Muscle layer of duodenum (tissue), 2 donors: ENCODE measurements at regions not wholly inside any gene's neighbourhood (a gene's known extent, or its start where the extent isn't known, plus 50 kb on each side); places are given as distances from the start of the nearest gene placed in this dataset.
"Not testable (repeated sequence)": the region's sequence is repeated elsewhere in the genome, so short reads cannot be mapped to it uniquely, and the experiment has no call there.

Source experiments
- H3K27ac ChIP-seq: one replicate; pipeline ENCODE4 v1.7.0; 2013; ENCODE audit warnings: mild to moderate bottlenecking, low read length
- H3K27me3 ChIP-seq: one replicate; pipeline ENCODE4 v1.7.0; 2013; ENCODE audit warnings: low read depth, mild to moderate bottlenecking, control low read depth, low read length
- H3K36me3 ChIP-seq, 2 donors: one replicate each; pipeline ENCODE4 v1.7.0; 2013; ENCODE audit warnings: low read length in 2 of 2, control low read depth in 1 of 2, mild to moderate bottlenecking in 1 of 2; ENCODE audit not compliant: insufficient read depth in 2 of 2, control insufficient read depth in 1 of 2
- H3K4me1 ChIP-seq, 2 donors: one replicate each; pipeline ENCODE4 v1.7.0; 2013; ENCODE audit warnings: low read length in 2 of 2, mild to moderate bottlenecking in 2 of 2, control low read depth in 1 of 2, moderate library complexity in 1 of 2; ENCODE audit not compliant: insufficient read depth in 2 of 2, control insufficient read depth in 1 of 2
- H3K4me3 ChIP-seq, 2 donors: one replicate each; pipeline ENCODE4 v1.7.0; 2013; ENCODE audit warnings: low read length in 2 of 2, low read depth in 1 of 2, mild to moderate bottlenecking in 1 of 2
- H3K9me3 ChIP-seq, 2 donors: one replicate each; pipeline ENCODE4 v1.7.0; 2013; ENCODE audit warnings: low read length in 2 of 2, control low read depth in 1 of 2, mild to moderate bottlenecking in 1 of 2; ENCODE audit not compliant: control insufficient read depth in 1 of 2
- donor health status: healthy.

- H3K36me3 ChIP-seq: no peaks in the 10 kb centered on the region
- no peaks in the 10 kb centered on the region for H3K9me3 ChIP-seq
- H3K27me3 ChIP-seq: no peaks in the 10 kb centered on the region
- no peak overlapping the region for H3K27ac ChIP-seq
- peaks cover 4 to 7% of the 10 kb centered on the region in 2 donors for H3K4me1 ChIP-seq
- H3K4me3 ChIP-seq: no peak overlapping the region
These were observed 49.7 kb downstream of the SIPA1L2 start for GRCh38 chr1:232579958-232580941.

- H3K4me1 ChIP-seq: peaks cover 4 to 7% of the 10 kb centered on the region in 2 donors
- no peaks in the 10 kb centered on the region for H3K27me3 ChIP-seq
- no peak overlapping the region for H3K4me3 ChIP-seq
- H3K9me3 ChIP-seq: no peaks in the 10 kb centered on the region
- H3K27ac ChIP-seq: peak overlapping the region; percentile 18
- H3K36me3 ChIP-seq: no peaks in the 10 kb centered on the region
These were observed 50.5 kb downstream of the SIPA1L2 start for GRCh38 chr1:232579466-232579865.

GRCh38 chr1:232578651-232579195 lies 51.2 kb downstream of the SIPA1L2 start:
- Histone ChIP-seq H3K4me1 (peaks cover 4 to 7% of the 10 kb centered on the region in 2 donors), H3K36me3 (no peaks in the 10 kb centered on the region), H3K9me3 (no peaks in the 10 kb centered on the region), H3K4me3 (no peak overlapping the region), H3K27me3 (no peaks in the 10 kb centered on the region), H3K27ac (peak overlapping the region; percentile 1)

GRCh38 chr1:232577772-232578171 lies 52.2 kb downstream of the SIPA1L2 start:
- Histone ChIP-seq H3K27ac (no peak overlapping the region), H3K4me1 (peaks cover 4 to 7% of the 10 kb centered on the region in 2 donors), H3K4me3 (no peak overlapping the region), H3K36me3 (no peaks in the 10 kb centered on the region), H3K27me3 (no peaks in the 10 kb centered on the region), H3K9me3 (no peaks in the 10 kb centered on the region)

- Histone ChIP-seq H3K36me3 (no peaks in the 10 kb centered on the region), H3K27ac (no peak overlapping the region), H3K9me3 (no peaks in the 10 kb centered on the region), H3K27me3 (no peaks in the 10 kb centered on the region), H3K4me1 (peaks cover 4 to 7% of the 10 kb centered on the region in 2 donors), H3K4me3 (no peak overlapping the region)
These were observed 53.4 kb downstream of the SIPA1L2 start for GRCh38 chr1:232576537-232576936.

GRCh38 chr1:232575763-232576040 lies 54.2 kb downstream of the SIPA1L2 start:
- H3K27ac ChIP-seq: no peak overlapping the region
- H3K36me3 ChIP-seq: no peaks in the 10 kb centered on the region
- H3K4me1 ChIP-seq: peaks cover 4 to 7% of the 10 kb centered on the region in 2 donors

GRCh38 chr1:232574889-232575762 lies 54.8 kb downstream of the SIPA1L2 start:
- no peaks in the 10 kb centered on the region for H3K36me3 ChIP-seq
- no peaks in the 10 kb centered on the region for H3K9me3 ChIP-seq
- H3K4me1 ChIP-seq: peaks cover 4 to 7% of the 10 kb centered on the region in 2 donors
- H3K4me3 ChIP-seq: peak overlapping the region; percentile 1 to 18
- H3K27me3 ChIP-seq: no peaks in the 10 kb centered on the region
- H3K27ac ChIP-seq: peak overlapping the region; percentile 41

More at GRCh38 chr1:232575763-232576040, 54.2 kb downstream of the SIPA1L2 start:
- H3K9me3 ChIP-seq: no peaks in the 10 kb centered on the region
- no peaks in the 10 kb centered on the region for H3K27me3 ChIP-seq
- H3K4me3 ChIP-seq: peak overlapping the region in 1 of 2 donors; percentile 1

- no peaks in the 10 kb centered on the region for H3K36me3 ChIP-seq
- H3K27me3 ChIP-seq: no peaks in the 10 kb centered on the region
- no peak overlapping the region for H3K4me3 ChIP-seq
- no peaks in the 10 kb centered on the region for H3K9me3 ChIP-seq
- no peak overlapping the region for H3K27ac ChIP-seq
- H3K4me1 ChIP-seq: peaks cover 1 to 7% of the 10 kb centered on the region in 2 donors
These were observed 55.9 kb downstream of the SIPA1L2 start for GRCh38 chr1:232574077-232574476.

- H3K27ac ChIP-seq: no peak overlapping the region
- H3K9me3 ChIP-seq: no peaks in the 10 kb centered on the region
- H3K4me3 ChIP-seq: no peak overlapping the region
- no peaks in the 10 kb centered on the region for H3K36me3 ChIP-seq
- peaks cover 0 to 21% of the 10 kb centered on the region in 2 donors for H3K4me1 ChIP-seq
- H3K27me3 ChIP-seq: no peaks in the 10 kb centered on the region
These were observed 58.4 kb downstream of the SIPA1L2 start for GRCh38 chr1:232571523-232571922.

- H3K4me3 ChIP-seq: no peak overlapping the region
- no peaks in the 10 kb centered on the region for H3K36me3 ChIP-seq
- H3K27ac ChIP-seq: no peak overlapping the region
- no peaks in the 10 kb centered on the region for H3K27me3 ChIP-seq
- no peaks in the 10 kb centered on the region for H3K9me3 ChIP-seq
- H3K4me1 ChIP-seq: peaks cover 0 to 21% of the 10 kb centered on the region in 2 donors
These were observed 59.9 kb downstream of the SIPA1L2 start for GRCh38 chr1:232570007-232570406.

- H3K9me3 ChIP-seq, H3K27me3 ChIP-seq, H3K27ac ChIP-seq, H3K36me3 ChIP-seq, H3K4me3 ChIP-seq: not testable (repeated sequence)
- H3K4me1 ChIP-seq: peaks cover 0 to 21% of the 10 kb centered on the region in 2 donors
These were observed 60.4 kb downstream of the SIPA1L2 start for GRCh38 chr1:232569554-232569921.
